Endothelial cell (in vitro differentiated cells): ENCODE measurements at regions not wholly inside any gene's neighbourhood (a gene's known extent, or its start where the extent isn't known, plus 50 kb on each side); places are given as distances from the start of the nearest gene placed in this dataset.
A peak's percentile ranks its signal among the peaks of the same experiment; 100 is the strongest.

ENCODE experiments used
- DNase-seq: peaks from one replicate; pipeline ENCODE4 v3.0.0; 2021; ENCODE audit warnings: low spot score
- H3K27ac Mint-ChIP-seq: one replicate; pipeline ENCODE4 v1.8.0; 2021; ENCODE audit warnings: mixed read lengths, inconsistent platforms; ENCODE audit not compliant: unreplicated experiment
- H3K27me3 Mint-ChIP-seq: one replicate; pipeline ENCODE4 v1.8.0; 2021; ENCODE audit warnings: mild to moderate bottlenecking, moderate library complexity, mixed read lengths, inconsistent platforms; ENCODE audit not compliant: unreplicated experiment
- H3K36me3 Mint-ChIP-seq: one replicate; pipeline ENCODE4 v1.8.0; 2021; ENCODE audit warnings: mild to moderate bottlenecking, low read depth, mixed read lengths, inconsistent platforms; ENCODE audit not compliant: unreplicated experiment
- H3K4me1 Mint-ChIP-seq: one replicate; pipeline ENCODE4 v1.8.0; 2021; ENCODE audit warnings: mild to moderate bottlenecking, mixed read lengths, inconsistent platforms; ENCODE audit not compliant: unreplicated experiment
- H3K4me3 Mint-ChIP-seq: one replicate; pipeline ENCODE4 v1.8.0; 2021; ENCODE audit warnings: mild to moderate bottlenecking, mixed read lengths, inconsistent platforms; ENCODE audit not compliant: unreplicated experiment
- H3K9me3 Mint-ChIP-seq: one replicate; pipeline ENCODE4 v1.8.0; 2021; ENCODE audit warnings: mixed read lengths, inconsistent platforms; ENCODE audit not compliant: unreplicated experiment
- TF ChIP-seq, protein P1 (sequence below): fragments of 200-600 bp; sonication (generic); IDR thresholded peaks from one replicate; pipeline ENCODE4 v1.5.0; 2021; ENCODE audit warnings: antibody characterized with exemption; ENCODE audit not compliant: unreplicated experiment

GRCh38 chr5:34486160-34486848, 169.8 kb upstream of the RAI14 start:
- Mint-ChIP-seq H3K4me3 (no peak overlapping the region), H3K27me3 (peaks cover 2% of the 10 kb centered on the region), H3K4me1 (peaks cover 4% of the 10 kb centered on the region), H3K9me3 (no peaks in the 10 kb centered on the region), H3K27ac (no peak overlapping the region), H3K36me3 (no peaks in the 10 kb centered on the region)
- DNase-seq: peak; percentile 82
- TF ChIP-seq, protein P1, sequence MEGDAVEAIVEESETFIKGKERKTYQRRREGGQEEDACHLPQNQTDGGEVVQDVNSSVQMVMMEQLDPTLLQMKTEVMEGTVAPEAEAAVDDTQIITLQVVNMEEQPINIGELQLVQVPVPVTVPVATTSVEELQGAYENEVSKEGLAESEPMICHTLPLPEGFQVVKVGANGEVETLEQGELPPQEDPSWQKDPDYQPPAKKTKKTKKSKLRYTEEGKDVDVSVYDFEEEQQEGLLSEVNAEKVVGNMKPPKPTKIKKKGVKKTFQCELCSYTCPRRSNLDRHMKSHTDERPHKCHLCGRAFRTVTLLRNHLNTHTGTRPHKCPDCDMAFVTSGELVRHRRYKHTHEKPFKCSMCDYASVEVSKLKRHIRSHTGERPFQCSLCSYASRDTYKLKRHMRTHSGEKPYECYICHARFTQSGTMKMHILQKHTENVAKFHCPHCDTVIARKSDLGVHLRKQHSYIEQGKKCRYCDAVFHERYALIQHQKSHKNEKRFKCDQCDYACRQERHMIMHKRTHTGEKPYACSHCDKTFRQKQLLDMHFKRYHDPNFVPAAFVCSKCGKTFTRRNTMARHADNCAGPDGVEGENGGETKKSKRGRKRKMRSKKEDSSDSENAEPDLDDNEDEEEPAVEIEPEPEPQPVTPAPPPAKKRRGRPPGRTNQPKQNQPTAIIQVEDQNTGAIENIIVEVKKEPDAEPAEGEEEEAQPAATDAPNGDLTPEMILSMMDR: peak; percentile 92

DNA sequence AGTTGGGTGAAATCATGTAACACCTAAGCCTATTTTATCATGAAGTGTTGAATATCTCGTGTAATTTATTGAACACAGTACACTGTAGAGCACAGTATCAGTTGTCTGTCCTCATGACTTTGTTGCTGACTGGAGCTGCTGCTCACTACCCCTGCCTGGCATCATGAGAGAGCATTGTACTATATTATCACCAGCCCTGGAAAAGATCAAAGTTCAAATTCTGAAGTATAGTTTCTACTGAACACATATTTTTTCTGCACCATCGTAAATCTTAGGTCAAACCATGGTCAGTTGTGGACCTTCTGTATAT, 169.3 kb upstream of the RAI14 start:
- TF ChIP-seq, protein P1: no peak
- H3K27ac Mint-ChIP-seq: no peak overlapping the region
- H3K9me3 Mint-ChIP-seq: no peaks in the 10 kb centered on the region
- H3K4me3 Mint-ChIP-seq: no peak overlapping the region
- DNase-seq: no peak
- H3K27me3 Mint-ChIP-seq: peaks cover 2% of the 10 kb centered on the region
- H3K36me3 Mint-ChIP-seq: no peaks in the 10 kb centered on the region
- peaks cover 4% of the 10 kb centered on the region for H3K4me1 Mint-ChIP-seq

- TF ChIP-seq, protein P1: no peak
- H3K4me3 Mint-ChIP-seq: no peak overlapping the region
- H3K36me3 Mint-ChIP-seq: no peaks in the 10 kb centered on the region
- peaks cover 2% of the 10 kb centered on the region for H3K27me3 Mint-ChIP-seq
- no peaks in the 10 kb centered on the region for H3K9me3 Mint-ChIP-seq
- H3K4me1 Mint-ChIP-seq: peaks cover 4% of the 10 kb centered on the region
- no peak for DNase-seq
- no peak overlapping the region for H3K27ac Mint-ChIP-seq
These were observed 168.8 kb upstream of the RAI14 start for GRCh38 chr5:34487159-34487879.

- H3K27ac Mint-ChIP-seq: no peak overlapping the region
- peaks cover 2% of the 10 kb centered on the region for H3K27me3 Mint-ChIP-seq
- H3K9me3 Mint-ChIP-seq: no peaks in the 10 kb centered on the region
- H3K4me3 Mint-ChIP-seq: no peak overlapping the region
- H3K36me3 Mint-ChIP-seq: no peaks in the 10 kb centered on the region
- TF ChIP-seq, protein P1: no peak
- no peak for DNase-seq
- peaks cover 4% of the 10 kb centered on the region for H3K4me1 Mint-ChIP-seq
These were observed 168.2 kb upstream of the RAI14 start for GRCh38 chr5:34487956-34488355.

DNA sequence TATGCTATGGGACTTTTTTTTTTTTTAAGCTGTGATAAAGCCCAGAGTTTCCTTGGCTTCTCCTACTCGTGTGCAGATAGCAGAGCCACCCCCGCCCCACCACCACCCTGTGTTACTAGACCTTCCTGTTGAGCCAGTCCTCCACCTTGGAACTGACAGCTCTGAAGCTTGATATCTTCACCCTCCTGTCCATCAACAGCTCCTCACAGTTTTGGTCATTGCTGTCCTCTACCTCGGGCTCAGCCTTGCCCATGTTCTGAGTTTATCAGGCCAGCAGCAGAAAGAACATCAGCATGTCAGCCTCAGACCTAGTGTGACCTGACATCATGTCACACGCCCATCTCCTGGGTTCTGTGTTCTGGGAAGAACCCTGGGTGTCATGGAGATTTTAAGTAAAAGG, 167.1 kb upstream of the RAI14 start:
- Mint-ChIP-seq H3K9me3 (no peaks in the 10 kb centered on the region), H3K27me3 (peaks cover 2% of the 10 kb centered on the region), H3K4me1 (peaks cover 4% of the 10 kb centered on the region), H3K36me3 (peaks cover 1% of the 10 kb centered on the region), H3K27ac (no peak overlapping the region), H3K4me3 (no peak overlapping the region)
- DNase-seq: no peak
- TF ChIP-seq, protein P1: no peak
